MM.1S (cell line): ENCODE measurements at regions not wholly inside any gene's neighbourhood (a gene's known extent, or its start where the extent isn't known, plus 50 kb on each side); places are given as distances from the start of the nearest gene placed in this dataset.

Experiments
- DNase-seq: peaks from one replicate; pipeline ENCODE4 v3.0.0-alpha.2; 2015
- H2AFZ ChIP-seq: fragments of 300-600 bp; sonication (generic); 2 replicates; pipeline ENCODE4 v1.6.0; 2016; ENCODE audit warnings: antibody characterized with exemption, low read length
- H3F3A ChIP-seq: fragments of 300-600 bp; sonication (generic); 2 replicates; pipeline ENCODE4 v1.6.1; 2016; ENCODE audit warnings: mild to moderate bottlenecking, antibody characterized with exemption, low read length, moderate library complexity, mixed read lengths; ENCODE audit not compliant: insufficient read depth
- H3K27ac ChIP-seq: fragments of 300-600 bp; sonication (generic); 2 replicates; pipeline ENCODE4 v1.5.1; 2016; ENCODE audit warnings: mild to moderate bottlenecking, low read length
- H3K27me3 ChIP-seq: fragments of 300-600 bp; sonication (generic); replicated peaks from 2 replicates; pipeline ENCODE4 v1.6.0; 2016; ENCODE audit warnings: low read length; ENCODE audit not compliant: insufficient read depth
- H3K36me3 ChIP-seq: fragments of 300-600 bp; sonication (generic); replicated peaks from 2 replicates; pipeline ENCODE4 v1.6.1; 2016; ENCODE audit warnings: mild to moderate bottlenecking, low read length, mixed read lengths; ENCODE audit not compliant: insufficient read depth
- H3K4me1 ChIP-seq: fragments of 300-600 bp; sonication (generic); 2 replicates; pipeline ENCODE4 v1.6.1; 2016; ENCODE audit warnings: low read length, mixed read lengths
- H3K4me2 ChIP-seq: fragments of 300-600 bp; sonication (generic); 2 replicates; pipeline ENCODE4 v1.6.0; 2016; ENCODE audit warnings: low read depth, low read length
- H3K4me3 ChIP-seq: fragments of 300-600 bp; sonication (generic); 2 replicates; pipeline ENCODE4 v1.5.1; 2016; ENCODE audit warnings: low read length, mixed read lengths
- H3K79me2 ChIP-seq: fragments of 300-600 bp; sonication (generic); 2 replicates; pipeline ENCODE4 v1.6.1; 2016; ENCODE audit warnings: mixed run types, low read length, mixed read lengths
- H3K9ac ChIP-seq: fragments of 300-600 bp; sonication (generic); 2 replicates; pipeline ENCODE4 v1.6.1; 2016; ENCODE audit warnings: low read length, mixed read lengths
- H3K9me2 ChIP-seq: fragments of 300-600 bp; sonication (generic); replicated peaks from 2 replicates; pipeline ENCODE4 v1.6.1; 2016; ENCODE audit warnings: mild to moderate bottlenecking, low read length, mixed read lengths; ENCODE audit not compliant: insufficient read depth
- H3K9me3 ChIP-seq: fragments of 300-600 bp; sonication (generic); replicated peaks from 2 replicates; pipeline ENCODE4 v1.6.1; 2016; ENCODE audit warnings: mild to moderate bottlenecking, low read length, mixed read lengths; ENCODE audit not compliant: insufficient read depth
- H4K20me1 ChIP-seq: fragments of 300-600 bp; sonication (generic); 2 replicates; pipeline ENCODE4 v1.6.1; 2016; ENCODE audit warnings: mild to moderate bottlenecking, low read length, moderate library complexity, mixed read lengths; ENCODE audit not compliant: insufficient read depth
- EZH2 ChIP-seq: fragments of 300-600 bp; sonication (generic); optimal IDR thresholded peaks from 2 replicates; pipeline ENCODE3; 2017; ENCODE audit warnings: low read depth, mild to moderate bottlenecking, antibody characterized with exemption, low read length, mixed read lengths
- EZH2phosphoT487 ChIP-seq: fragments of 300-600 bp; sonication (generic); IDR thresholded peaks from 2 replicates; pipeline ENCODE4 v1.6.1; 2018; ENCODE audit warnings: antibody characterized with exemption, low read length
- TF ChIP-seq, protein P1 (sequence below): fragments of 300-600 bp; sonication (generic); IDR thresholded peaks from 2 replicates; pipeline ENCODE4 v1.5.1; 2016; ENCODE audit warnings: antibody characterized with exemption, low read length, mixed read lengths

DNA sequence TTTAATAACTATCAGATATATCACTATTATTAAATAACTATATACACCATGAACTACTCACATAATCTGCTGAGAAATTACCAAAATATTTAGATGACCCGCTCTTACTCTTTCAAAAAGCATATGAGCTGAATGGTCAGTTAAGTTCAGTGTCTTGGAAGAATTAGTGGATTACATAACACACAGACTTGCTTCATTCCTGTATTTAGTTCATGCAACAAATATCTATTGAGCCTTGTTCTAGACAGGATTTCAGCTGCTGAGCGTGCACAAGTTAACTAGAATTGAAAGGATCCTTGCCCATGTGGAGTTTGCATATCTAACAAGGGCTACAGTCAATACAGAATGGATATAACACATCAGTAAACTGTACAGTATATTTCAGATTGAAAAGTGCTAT, 566.2 kb downstream of the CBLN4 start:
- H3K27me3 ChIP-seq: no peaks in the 10 kb centered on the region
- no peaks in the 10 kb centered on the region for H3K9me2 ChIP-seq
- no peaks in the 10 kb centered on the region for H4K20me1 ChIP-seq
- no peaks in the 10 kb centered on the region for H3F3A ChIP-seq
- no peak overlapping the region for H3K9ac ChIP-seq
- no peaks in the 10 kb centered on the region for H3K4me1 ChIP-seq
- H2AFZ ChIP-seq: no peak overlapping the region
- no peak for DNase-seq
- no peaks in the 10 kb centered on the region for H3K9me3 ChIP-seq
- TF ChIP-seq EZH2phosphoT487 (no peak), EZH2 (no peak)
- no peak overlapping the region for H3K4me2 ChIP-seq
- H3K79me2 ChIP-seq: no peaks in the 10 kb centered on the region
- H3K27ac ChIP-seq: no peak overlapping the region
- no peak overlapping the region for H3K4me3 ChIP-seq
- H3K36me3 ChIP-seq: no peaks in the 10 kb centered on the region

DNA sequence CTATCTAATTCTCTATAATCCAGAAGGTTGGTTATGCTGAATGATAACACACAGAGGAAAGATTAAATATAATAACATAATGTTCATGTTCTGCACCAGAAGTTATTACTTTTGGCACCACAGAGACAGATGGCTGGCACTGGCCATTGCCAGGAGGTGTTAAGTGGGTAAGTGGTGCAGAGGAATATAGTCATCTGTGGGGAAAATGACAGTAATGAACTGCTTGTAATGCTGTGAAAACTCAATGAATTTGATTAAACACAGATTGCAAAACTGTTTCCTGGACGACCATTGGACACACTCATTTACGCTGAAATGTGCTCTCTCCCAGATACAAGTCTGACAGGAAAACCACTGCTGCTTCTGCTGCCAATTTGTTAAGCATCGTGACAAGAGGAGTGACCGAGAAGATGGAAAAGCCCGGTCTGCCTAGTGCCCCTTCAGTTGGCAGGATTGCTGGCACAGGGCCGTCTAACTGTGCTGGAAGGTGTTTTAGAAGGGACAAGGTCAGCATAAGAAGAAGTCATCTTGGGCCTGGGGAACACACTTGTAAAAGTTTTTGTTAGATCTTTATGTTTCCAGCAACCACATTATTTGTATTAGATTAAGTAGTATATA, 567.4 kb downstream of the CBLN4 start:
- no peak for TF ChIP-seq EZH2
- TF ChIP-seq, protein P1, sequence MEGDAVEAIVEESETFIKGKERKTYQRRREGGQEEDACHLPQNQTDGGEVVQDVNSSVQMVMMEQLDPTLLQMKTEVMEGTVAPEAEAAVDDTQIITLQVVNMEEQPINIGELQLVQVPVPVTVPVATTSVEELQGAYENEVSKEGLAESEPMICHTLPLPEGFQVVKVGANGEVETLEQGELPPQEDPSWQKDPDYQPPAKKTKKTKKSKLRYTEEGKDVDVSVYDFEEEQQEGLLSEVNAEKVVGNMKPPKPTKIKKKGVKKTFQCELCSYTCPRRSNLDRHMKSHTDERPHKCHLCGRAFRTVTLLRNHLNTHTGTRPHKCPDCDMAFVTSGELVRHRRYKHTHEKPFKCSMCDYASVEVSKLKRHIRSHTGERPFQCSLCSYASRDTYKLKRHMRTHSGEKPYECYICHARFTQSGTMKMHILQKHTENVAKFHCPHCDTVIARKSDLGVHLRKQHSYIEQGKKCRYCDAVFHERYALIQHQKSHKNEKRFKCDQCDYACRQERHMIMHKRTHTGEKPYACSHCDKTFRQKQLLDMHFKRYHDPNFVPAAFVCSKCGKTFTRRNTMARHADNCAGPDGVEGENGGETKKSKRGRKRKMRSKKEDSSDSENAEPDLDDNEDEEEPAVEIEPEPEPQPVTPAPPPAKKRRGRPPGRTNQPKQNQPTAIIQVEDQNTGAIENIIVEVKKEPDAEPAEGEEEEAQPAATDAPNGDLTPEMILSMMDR: no peak
- H3K36me3 ChIP-seq: no peaks in the 10 kb centered on the region
- H3F3A ChIP-seq: no peaks in the 10 kb centered on the region
- no peaks in the 10 kb centered on the region for H3K9me3 ChIP-seq
- H3K4me3 ChIP-seq: no peak overlapping the region
- DNase-seq: no peak
- no peaks in the 10 kb centered on the region for H3K4me1 ChIP-seq
- H3K27me3 ChIP-seq: no peaks in the 10 kb centered on the region
- H3K4me2 ChIP-seq: no peak overlapping the region
- no peak overlapping the region for H3K27ac ChIP-seq
- H3K9me2 ChIP-seq: no peaks in the 10 kb centered on the region
- H3K79me2 ChIP-seq: no peaks in the 10 kb centered on the region
- H3K9ac ChIP-seq: no peak overlapping the region
- no peaks in the 10 kb centered on the region for H4K20me1 ChIP-seq
- H2AFZ ChIP-seq: no peak overlapping the region

DNA sequence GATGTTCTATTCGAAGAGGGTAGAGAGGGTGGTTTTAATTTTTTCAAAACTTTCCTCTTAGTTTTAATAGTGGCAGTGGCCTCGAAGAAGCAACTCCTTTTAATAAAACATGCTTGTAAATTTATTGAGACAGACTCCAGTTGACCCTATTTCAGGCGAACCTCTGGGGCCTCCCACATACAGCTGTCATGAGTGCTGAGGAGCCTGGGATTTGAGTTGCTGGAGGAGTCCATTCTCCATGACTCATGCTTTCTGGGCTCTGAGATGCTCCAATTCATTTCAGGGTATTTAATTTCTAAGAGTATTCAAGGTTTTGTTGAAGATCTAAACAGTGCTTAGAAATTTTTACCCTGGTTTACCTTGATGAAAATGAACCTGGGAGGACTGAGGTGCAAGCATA, 580.4 kb downstream of the CBLN4 start:
- Histone ChIP-seq H3K9ac (no peak overlapping the region), H4K20me1 (no peaks in the 10 kb centered on the region), H3K27ac (no peak overlapping the region), H3K9me2 (no peaks in the 10 kb centered on the region), H2AFZ (no peak overlapping the region), H3K79me2 (no peaks in the 10 kb centered on the region), H3K36me3 (no peaks in the 10 kb centered on the region), H3K9me3 (no peaks in the 10 kb centered on the region), H3K4me1 (no peaks in the 10 kb centered on the region), H3K4me3 (no peak overlapping the region), H3K27me3 (no peaks in the 10 kb centered on the region), H3K4me2 (no peak overlapping the region), H3F3A (no peaks in the 10 kb centered on the region)
- DNase-seq: no peak
- no peak for TF ChIP-seq EZH2

DNA sequence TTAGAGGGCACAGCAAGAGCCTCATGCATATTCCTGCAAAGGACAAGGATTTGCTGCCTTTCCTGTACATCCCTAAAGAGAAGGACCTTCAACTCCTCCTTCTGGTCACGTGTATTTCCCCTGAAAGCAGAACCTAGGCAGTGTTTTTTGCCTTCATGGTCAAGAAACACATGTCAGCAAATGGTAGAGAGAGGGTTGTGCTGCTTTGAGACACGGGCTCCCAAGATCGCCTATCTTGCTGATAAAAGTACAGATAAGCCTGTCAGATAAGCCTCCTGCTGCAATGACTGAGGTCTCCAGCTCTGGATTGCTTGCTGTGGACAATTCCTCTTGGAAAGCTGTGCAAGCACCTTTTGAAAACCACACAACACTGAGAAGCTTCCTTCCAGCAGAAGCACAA, 580.8 kb downstream of the CBLN4 start:
- Histone ChIP-seq H3K9ac (no peak overlapping the region), H3F3A (no peaks in the 10 kb centered on the region), H4K20me1 (no peaks in the 10 kb centered on the region), H3K9me2 (no peaks in the 10 kb centered on the region), H3K9me3 (no peaks in the 10 kb centered on the region), H2AFZ (no peak overlapping the region), H3K79me2 (no peaks in the 10 kb centered on the region), H3K4me2 (no peak overlapping the region), H3K4me3 (no peak overlapping the region), H3K36me3 (no peaks in the 10 kb centered on the region), H3K4me1 (no peaks in the 10 kb centered on the region), H3K27ac (no peak overlapping the region), H3K27me3 (no peaks in the 10 kb centered on the region)
- TF ChIP-seq EZH2 (no peak), EZH2phosphoT487 (no peak)
- TF ChIP-seq, protein P1: no peak
- DNase-seq: no peak
